ENCODE measurements at regions not wholly inside any gene's neighbourhood (a gene's known extent, or its start where the extent isn't known, plus 50 kb on each side); places are given as distances from the start of the nearest gene placed in this dataset.

DNA sequence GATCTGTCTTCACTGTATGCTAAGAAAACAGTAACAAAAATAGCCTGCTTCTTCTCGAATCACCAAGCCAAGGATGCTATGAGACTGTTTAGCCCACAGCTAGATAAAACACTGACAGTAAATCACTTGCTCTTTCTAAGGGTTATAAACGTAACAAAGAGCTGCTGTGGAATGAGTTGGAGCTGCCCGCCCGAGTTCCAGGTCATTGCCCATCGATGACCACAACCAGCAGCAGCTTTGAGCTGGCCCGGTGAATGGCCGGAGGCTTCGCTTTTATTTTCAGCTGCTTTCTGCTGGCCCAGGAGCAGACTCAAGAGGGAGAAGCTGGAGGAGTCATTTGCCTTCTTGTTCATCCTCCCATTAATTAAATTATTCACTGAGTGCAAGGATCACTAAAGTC, 82.2 kb upstream of the CDH4 start:
- Mint-ChIP-seq H3K4me3 (no peak overlapping the region), H3K36me3 (ENCODE audit: low read depth) (no peaks in the 10 kb centered on the region), H3K27me3 (peaks cover 6% of the 10 kb centered on the region), H3K27ac (no peak overlapping the region), H3K9me3 (no peaks in the 10 kb centered on the region), H3K4me1 (ENCODE audit: low read depth) (no peaks in the 10 kb centered on the region)
- ATAC-seq (no peak), DNase-seq (no peak)
- TF ChIP-seq, protein P1, sequence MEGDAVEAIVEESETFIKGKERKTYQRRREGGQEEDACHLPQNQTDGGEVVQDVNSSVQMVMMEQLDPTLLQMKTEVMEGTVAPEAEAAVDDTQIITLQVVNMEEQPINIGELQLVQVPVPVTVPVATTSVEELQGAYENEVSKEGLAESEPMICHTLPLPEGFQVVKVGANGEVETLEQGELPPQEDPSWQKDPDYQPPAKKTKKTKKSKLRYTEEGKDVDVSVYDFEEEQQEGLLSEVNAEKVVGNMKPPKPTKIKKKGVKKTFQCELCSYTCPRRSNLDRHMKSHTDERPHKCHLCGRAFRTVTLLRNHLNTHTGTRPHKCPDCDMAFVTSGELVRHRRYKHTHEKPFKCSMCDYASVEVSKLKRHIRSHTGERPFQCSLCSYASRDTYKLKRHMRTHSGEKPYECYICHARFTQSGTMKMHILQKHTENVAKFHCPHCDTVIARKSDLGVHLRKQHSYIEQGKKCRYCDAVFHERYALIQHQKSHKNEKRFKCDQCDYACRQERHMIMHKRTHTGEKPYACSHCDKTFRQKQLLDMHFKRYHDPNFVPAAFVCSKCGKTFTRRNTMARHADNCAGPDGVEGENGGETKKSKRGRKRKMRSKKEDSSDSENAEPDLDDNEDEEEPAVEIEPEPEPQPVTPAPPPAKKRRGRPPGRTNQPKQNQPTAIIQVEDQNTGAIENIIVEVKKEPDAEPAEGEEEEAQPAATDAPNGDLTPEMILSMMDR (IDR thresholded peaks at IDR 0.05) = no peak
- ChIA-PET POLR2A (no interaction called here), CTCF (interaction anchor here (1.2 kb wide), 1 partner anchor 60 kb away, joined by 4 read pairs; no protein-coding TSS in a partner anchor)
- intact Hi-C loops (cut with micrococcal nuclease) = no loop called here

GRCh38 chr20:61170496-61171320, 81.4 kb upstream of the CDH4 start:
- H3K36me3 Mint-ChIP-seq (ENCODE audit: low read depth) = no peaks in the 10 kb centered on the region
- DNase-seq (no peak), ATAC-seq (no peak)
- TF ChIP-seq, protein P1 (IDR thresholded peaks at IDR 0.05) = no peak
- POLR2A ChIA-PET = no interaction called here
- H3K4me1 Mint-ChIP-seq (ENCODE audit: low read depth) = no peaks in the 10 kb centered on the region
- CTCF ChIA-PET = interaction anchor here (1.2 kb wide), 1 partner anchor 59 kb away, joined by 4 read pairs; no protein-coding TSS in a partner anchor
- no peaks in the 10 kb centered on the region for H3K9me3 Mint-ChIP-seq
- intact Hi-C loops (cut with micrococcal nuclease) = no loop called here
- no peak overlapping the region for H3K27ac Mint-ChIP-seq
- peaks cover 6% of the 10 kb centered on the region for H3K27me3 Mint-ChIP-seq
- no peak overlapping the region for H3K4me3 Mint-ChIP-seq

GRCh38 chr20:61173267-61173666, 78.8 kb upstream of the CDH4 start:
- no peak overlapping the region for H3K4me3 Mint-ChIP-seq
- ChIA-PET POLR2A (no interaction called here), CTCF (no interaction called here)
- H3K9me3 Mint-ChIP-seq = no peaks in the 10 kb centered on the region
- intact Hi-C loops (cut with micrococcal nuclease) = no loop called here
- H3K36me3 Mint-ChIP-seq (ENCODE audit: low read depth) = no peaks in the 10 kb centered on the region
- H3K4me1 Mint-ChIP-seq (ENCODE audit: low read depth) = no peaks in the 10 kb centered on the region
- H3K27me3 Mint-ChIP-seq = peaks cover 3% of the 10 kb centered on the region
- TF ChIP-seq, protein P1 (IDR thresholded peaks at IDR 0.05) = no peak
- H3K27ac Mint-ChIP-seq = no peak overlapping the region
- no peak for ATAC-seq
- no peak for DNase-seq

- POLR2A ChIA-PET = interaction anchor here (0.9 kb wide), 1 partner anchor 19 kb away, joined by 3 read pairs; no protein-coding TSS in a partner anchor
- intact Hi-C loops (cut with micrococcal nuclease) = no loop called here
- Mint-ChIP-seq H3K9me3 (no peaks in the 10 kb centered on the region), H3K27me3 (peaks cover 3% of the 10 kb centered on the region), H3K4me1 (ENCODE audit: low read depth) (no peaks in the 10 kb centered on the region), H3K27ac (no peak overlapping the region), H3K4me3 (no peak overlapping the region), H3K36me3 (ENCODE audit: low read depth) (no peaks in the 10 kb centered on the region)
- TF ChIP-seq, protein P1 (IDR thresholded peaks at IDR 0.05) = no peak
- CTCF ChIA-PET = no interaction called here
- DNase-seq (no peak), ATAC-seq (no peak)
These were observed 77.9 kb upstream of the CDH4 start for GRCh38 chr20:61173961-61174725.

DNA sequence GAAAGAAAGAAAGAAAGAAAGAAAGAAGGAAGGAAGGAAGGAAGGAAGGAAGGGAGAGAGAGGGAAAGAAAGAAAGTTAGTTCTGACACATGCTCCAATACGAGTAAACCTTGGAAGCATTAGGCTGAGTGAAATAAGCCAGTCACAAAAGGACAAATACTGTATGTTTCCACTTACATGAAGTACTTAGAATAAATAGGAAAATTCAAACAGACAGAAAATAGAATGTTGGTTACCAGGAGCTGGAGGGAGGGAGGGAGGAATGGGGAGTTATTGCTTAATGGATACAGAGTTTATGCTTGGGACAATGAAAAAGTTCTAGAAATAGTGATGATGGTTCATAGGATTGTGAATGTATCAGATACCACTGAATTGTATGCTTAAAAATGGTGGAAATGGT, 75.2 kb upstream of the CDH4 start:
- no peaks in the 10 kb centered on the region for H3K27me3 Mint-ChIP-seq
- H3K9me3 Mint-ChIP-seq = no peaks in the 10 kb centered on the region
- DNase-seq = no peak
- no peak overlapping the region for H3K27ac Mint-ChIP-seq
- no peak overlapping the region for H3K4me3 Mint-ChIP-seq
- TF ChIP-seq, protein P1 (IDR thresholded peaks at IDR 0.05) = no peak
- CTCF ChIA-PET = no interaction called here
- ATAC-seq = no peak
- no peaks in the 10 kb centered on the region for H3K36me3 Mint-ChIP-seq (ENCODE audit: low read depth)
- intact Hi-C loops (cut with micrococcal nuclease) = no loop called here
- POLR2A ChIA-PET = no interaction called here
- no peaks in the 10 kb centered on the region for H3K4me1 Mint-ChIP-seq (ENCODE audit: low read depth)

Measured in activated CD8-positive, alpha-beta T cell treated with anti-CD3 and anti-CD28 coated beads for 36 hours (primary cell).